K562 (cell line): ENCODE measurements at regions not wholly inside any gene's neighbourhood (a gene's known extent, or its start where the extent isn't known, plus 50 kb on each side); places are given as distances from the start of the nearest gene placed in this dataset.

Experiments
- ATAC-seq: fragments of 200-7000 bp; cut with Tn5 transposase; 3 replicates; pipeline ENCODE4 v1.9.1; 2020; ENCODE audit warnings: moderate library complexity
- BruUV-seq: library from RNA; stranded (reverse); fragments of 400-500 nt; replicated peaks from 2 replicates; lab custom pipeline; 2021; lab: Mats Ljungman, UMichigan
- CTCF ChIA-PET: fragments of 300-600 bp; formaldehyde crosslinking; extraction: SDS; loops from one replicate; lab custom pipeline; 2021; ENCODE audit warnings: low intra/inter-chr PET ratio; lab: Yijun Ruan, JAX
- POLR2A ChIA-PET: fragments of 300-600, 350-650 bp; sonication (Branson Sonifier 250); formaldehyde crosslinking; extraction: SDS; loops from one replicate; lab custom pipeline; 2021; ENCODE audit warnings: antibody characterized with exemption, inconsistent platforms; lab: Yijun Ruan, JAX
- DNase-seq, 4 experiments: peaks; one replicate each; pipeline versions ENCODE4 v3.0.0 to v3.0.0-alpha.2; 2011 to 2018; ENCODE audit warnings: low spot score in 3 of 4, mixed read lengths in 3 of 4; ENCODE audit errors: extremely low read depth in 1 of 4
- FAIRE-seq: peaks from 2 replicates; lab custom pipeline; 2011; peaks lifted over from hg19 to GRCh38; lab: Jason Lieb, UNC
- H2AFZ ChIP-seq: 2 replicates; pipeline ENCODE4 v1.6.0; 2011; ENCODE audit warnings: low read depth, low read length, control low read depth, inconsistent platforms
- H3K27ac ChIP-seq: fragments of 200-600 bp; 3 replicates; pipeline ENCODE4 v1.8.0; 2011; ENCODE audit warnings: low read depth, mild to moderate bottlenecking, control low read depth, inconsistent platforms, low read length, moderate library complexity, mixed read lengths; ENCODE audit errors: extremely low read depth
- H3K27me3 ChIP-seq, 2 experiments: fragments of 300-600 bp in 1 of 2; 2 replicates in 1 of 2; 3 replicates in 1 of 2; pipeline versions ENCODE4 v1.6.0 to v1.8.0; 2011; ENCODE audit warnings: inconsistent platforms in 2 of 2, low read length in 2 of 2, mild to moderate bottlenecking in 1 of 2, mixed read lengths in 1 of 2, moderate library complexity in 1 of 2; ENCODE audit not compliant: control insufficient read depth in 2 of 2, insufficient read depth in 2 of 2
- H3K36me3 ChIP-seq: fragments of 300-600 bp; 3 replicates; pipeline ENCODE4 v1.8.0; 2011; ENCODE audit warnings: mild to moderate bottlenecking, low read length, inconsistent platforms; ENCODE audit not compliant: control insufficient read depth, insufficient read depth
- H3K4me1 ChIP-seq, 2 experiments: fragments of 200-600 bp in 1 of 2; replicated peaks in 1 of 2; 2 replicates in 1 of 2; 3 replicates in 1 of 2; pipeline versions ENCODE4 v1.5.1 to v1.8.0; 2011; ENCODE audit warnings: inconsistent platforms in 2 of 2, low read length in 2 of 2, mild to moderate bottlenecking in 1 of 2, mixed read lengths in 1 of 2, moderate library complexity in 1 of 2; ENCODE audit not compliant: control insufficient read depth in 2 of 2, insufficient read depth in 2 of 2
- H3K4me2 ChIP-seq: 2 replicates; pipeline ENCODE4 v1.6.1; 2011; ENCODE audit warnings: low read length, control low read depth, inconsistent platforms, mixed read lengths; ENCODE audit not compliant: insufficient read depth
- H3K4me3 ChIP-seq: fragments of 200-600 bp; sonication (generic), shearing (Covaris generic); 2 replicates; pipeline ENCODE4 v1.5.1; 2016; ENCODE audit warnings: control low read depth, inconsistent platforms
- H3K79me2 ChIP-seq: fragments of 200-600 bp; 3 replicates; pipeline ENCODE4 v1.8.0; 2011; ENCODE audit warnings: low read length, inconsistent platforms; ENCODE audit not compliant: control insufficient read depth, insufficient read depth
- H3K9ac ChIP-seq, 2 experiments: 2 replicates each; pipeline versions ENCODE4 v1.6.0 to v1.6.1; 2011; ENCODE audit warnings: low read depth in 2 of 2, low read length in 2 of 2, control low read depth in 1 of 2, inconsistent platforms in 1 of 2, mild to moderate bottlenecking in 1 of 2, mixed read lengths in 1 of 2; ENCODE audit not compliant: insufficient read depth in 1 of 2
- H3K9me1 ChIP-seq: one replicate; pipeline ENCODE4 v1.6.0; 2011; ENCODE audit warnings: inconsistent platforms, mild to moderate bottlenecking, low read length, moderate library complexity; ENCODE audit not compliant: control insufficient read depth, insufficient read depth
- H3K9me3 ChIP-seq: replicated peaks from 2 replicates; pipeline ENCODE4 v1.5.1; 2011; ENCODE audit warnings: low read depth, low read length, inconsistent platforms; ENCODE audit not compliant: control insufficient read depth, insufficient read depth
- H4K20me1 ChIP-seq: replicated peaks from 2 replicates; pipeline ENCODE4 v1.6.1; 2011; ENCODE audit warnings: low read length, inconsistent platforms, mixed read lengths; ENCODE audit not compliant: control insufficient read depth, insufficient read depth
- CBFA2T2 ChIP-seq: fragments of 450-650 bp; conservative IDR thresholded peaks from 2 replicates; pipeline ENCODE4 v1.6.1; 2017; ENCODE audit warnings: mild to moderate bottlenecking
- HDAC6 ChIP-seq: IDR thresholded peaks from 2 replicates; pipeline ENCODE4 v1.6.1; 2012; ENCODE audit warnings: low read depth, mild to moderate bottlenecking, control low read depth, inconsistent platforms, low read length, moderate library complexity
- KDM2B ChIP-seq: fragments of 250-450 bp; sonication (Bioruptor Pico); IDR thresholded peaks from 2 replicates; pipeline ENCODE4 v1.8.0; 2021; ENCODE audit warnings: mild to moderate bottlenecking, moderate library complexity
- MTF1 ChIP-seq: fragments of 250-450 bp; sonication (Bioruptor Pico); IDR thresholded peaks from 2 replicates; pipeline ENCODE4 v1.9.0; 2021; ENCODE audit warnings: moderate library complexity, mild to moderate bottlenecking, inconsistent platforms, borderline replicate concordance
- POLR2H ChIP-seq: IDR thresholded peaks from 2 replicates; pipeline ENCODE4 v1.6.1; 2016; ENCODE audit warnings: missing genetic modification characterization, low read depth, mild to moderate bottlenecking, control low read depth, missing compliant biosample characterization, moderate library complexity
- ZNF24 ChIP-seq: fragments of 450-650 bp; IDR thresholded peaks from 2 replicates; pipeline ENCODE4 v1.6.1; 2016
- ZSCAN32 ChIP-seq: fragments of 450-650 bp; formaldehyde crosslinking; IDR thresholded peaks from 2 replicates; pipeline ENCODE4 v1.4.0; 2020; ENCODE audit warnings: mild to moderate bottlenecking, moderate library complexity
- WGBS: fragments of 100-300 bp; shearing (Covaris generic); methylation state at CpG from one replicate; pipeline ENCODE4 v1.1.6; 2016; ENCODE audit warnings: low coverage, mixed read lengths; ENCODE audit not compliant: insufficient coverage; ENCODE audit errors: missing lambda C conversion rate; 5-methylcytosine and 5-hydroxymethylcytosine counted together
- in situ Hi-C: fragments of 300-500 bp; cut with MboI; formaldehyde crosslinking; loops from 4 replicates; pipeline ENCODE4 v1.15.0; 2018; ENCODE audit warnings: inconsistent platforms, mixed read lengths
- intact Hi-C: fragments of 100-400 bp; cut with micrococcal nuclease; formaldehyde crosslinking; loops from 2 replicates; pipeline ENCODE4 v1.14.2; 2022
- TF ChIP-seq, protein P1 (sequence below), 2 experiments: fragments of 450-650 bp in 1 of 2; sonication (generic) in 1 of 2; formaldehyde crosslinking in 1 of 2; IDR thresholded peaks in 1 of 2; conservative IDR thresholded peaks in 1 of 2; 2 replicates each; pipeline versions ENCODE4 v1.6.1 to v1.8.1; 2016 to 2023; ENCODE audit warnings: mild to moderate bottlenecking in 2 of 2, moderate library complexity in 2 of 2, inconsistent platforms in 1 of 2, missing genetic modification reagents in 1 of 2
- TF ChIP-seq, protein P2 (sequence below): fragments of 250-450 bp; sonication (Bioruptor Pico); IDR thresholded peaks from 2 replicates; pipeline ENCODE4 v1.8.0; 2022; ENCODE audit warnings: moderate library complexity, mild to moderate bottlenecking, inconsistent platforms

DNA sequence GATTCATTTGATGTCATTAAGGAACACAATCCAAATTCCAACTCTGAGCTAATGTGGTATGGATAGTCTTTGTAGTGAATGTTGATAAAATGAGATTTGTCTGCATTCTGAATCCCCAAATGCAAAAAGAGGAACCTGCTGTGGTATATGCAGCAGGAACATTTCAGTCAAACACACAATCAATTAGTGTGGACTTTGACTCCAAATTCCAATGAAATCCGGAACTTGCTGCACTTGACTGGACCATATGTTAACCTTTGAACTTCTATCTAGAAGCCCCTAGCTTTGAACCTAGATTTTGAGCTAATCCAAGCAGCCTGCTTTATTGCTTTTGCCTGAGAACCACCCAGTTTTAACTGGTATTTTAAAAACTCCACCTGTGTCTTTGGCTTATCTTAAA lies 341.3 kb downstream of the SPRY2 start (continued):
- TF ChIP-seq, protein P1, sequence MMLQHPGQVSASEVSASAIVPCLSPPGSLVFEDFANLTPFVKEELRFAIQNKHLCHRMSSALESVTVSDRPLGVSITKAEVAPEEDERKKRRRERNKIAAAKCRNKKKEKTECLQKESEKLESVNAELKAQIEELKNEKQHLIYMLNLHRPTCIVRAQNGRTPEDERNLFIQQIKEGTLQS (IDR thresholded peaks at IDR 0.05): no peak
- TF ChIP-seq, protein P1 (CRISPR knock-in tag; conservative IDR thresholded peaks at IDR 0.05): no peak
- TF ChIP-seq MTF1 (CRISPR knock-in tag): no peak
- TF ChIP-seq ZSCAN32 (CRISPR knock-in tag): no peak
- no peak for TF ChIP-seq ZNF24
- no peak for TF ChIP-seq POLR2H (tag)
- no peak for TF ChIP-seq KDM2B
- TF ChIP-seq, all 486 proteins: peak for 0

DNA sequence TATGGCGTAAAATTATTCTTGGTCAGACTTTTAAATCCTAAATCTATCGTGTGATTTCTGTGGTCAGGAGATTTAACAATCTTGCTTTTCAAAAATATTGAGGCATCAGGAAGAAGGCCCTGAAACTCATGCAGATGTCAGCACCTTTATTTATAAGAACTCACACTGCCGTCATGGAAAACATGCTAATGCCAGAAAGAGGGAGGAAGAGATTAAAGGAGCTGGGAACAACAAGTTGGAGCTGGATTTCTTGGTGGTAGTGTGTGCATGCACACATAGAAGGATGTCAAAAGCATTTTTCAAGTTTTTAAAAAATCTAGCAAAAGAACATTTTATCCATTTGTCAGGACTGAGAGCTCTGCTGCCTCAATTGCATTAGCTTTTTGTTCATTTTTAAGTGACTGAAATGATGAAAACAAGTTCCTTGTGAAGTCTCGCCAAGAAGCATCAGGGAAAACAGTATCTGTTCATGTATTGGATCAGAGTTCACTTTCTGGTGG lies 342.5 kb downstream of the SPRY2 start:
- Histone ChIP-seq H3K4me1 (no peaks in the 10 kb centered on the region), H2AFZ (no peak overlapping the region), H3K9ac (no peak overlapping the region), H3K4me3 (no peak overlapping the region), H3K36me3 (no peaks in the 10 kb centered on the region), H3K79me2 (no peaks in the 10 kb centered on the region), H4K20me1 (no peaks in the 10 kb centered on the region), H3K27me3 (no peaks in the 10 kb centered on the region), H3K27ac (no peak overlapping the region), H3K9me1 (no peaks in the 10 kb centered on the region), H3K9me3 (no peaks in the 10 kb centered on the region), H3K4me2 (no peak overlapping the region)
- 0% methylated on average over 4 of the region's 4 CpGs for WGBS
- CTCF ChIA-PET: no interaction called here
- no TSS peak for BruUV-seq
- intact Hi-C loops: no loop called here
- in situ Hi-C loops: no loop called here
- POLR2A ChIA-PET: no interaction called here
- DNase-seq (no peak), FAIRE-seq (no peak), ATAC-seq (no peak)
- TF ChIP-seq, protein P2, sequence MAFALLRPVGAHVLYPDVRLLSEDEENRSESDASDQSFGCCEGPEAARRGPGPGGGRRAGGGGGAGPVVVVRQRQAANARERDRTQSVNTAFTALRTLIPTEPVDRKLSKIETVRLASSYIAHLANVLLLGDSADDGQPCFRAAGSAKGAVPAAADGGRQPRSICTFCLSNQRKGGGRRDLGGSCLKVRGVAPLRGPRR: no peak
- TF ChIP-seq CBFA2T2: no peak
- no peak for TF ChIP-seq HDAC6
